Fibroblast of pulmonary artery (primary cell): ENCODE measurements at regions not wholly inside any gene's neighbourhood (a gene's known extent, or its start where the extent isn't known, plus 50 kb on each side); places are given as distances from the start of the nearest gene placed in this dataset.
"Not testable (repeated sequence)": the region's sequence is repeated elsewhere in the genome, so short reads cannot be mapped to it uniquely, and the experiment has no call there.

Experiments
- DNase-seq: peaks from one replicate; pipeline ENCODE4 v3.0.0-alpha.2; 2010; ENCODE audit warnings: low read depth
- H3K4me3 ChIP-seq: replicated peaks from 2 replicates; pipeline ENCODE4 v1.5.1; 2011; ENCODE audit warnings: low read depth, mild to moderate bottlenecking, control low read depth, low read length, moderate library complexity
- TF ChIP-seq, protein P1 (sequence below): IDR thresholded peaks from 2 replicates; pipeline ENCODE4 v1.5.1; 2011; ENCODE audit warnings: mild to moderate bottlenecking, control low read depth, low read length, inconsistent platforms; ENCODE audit errors: missing control alignments

DNA sequence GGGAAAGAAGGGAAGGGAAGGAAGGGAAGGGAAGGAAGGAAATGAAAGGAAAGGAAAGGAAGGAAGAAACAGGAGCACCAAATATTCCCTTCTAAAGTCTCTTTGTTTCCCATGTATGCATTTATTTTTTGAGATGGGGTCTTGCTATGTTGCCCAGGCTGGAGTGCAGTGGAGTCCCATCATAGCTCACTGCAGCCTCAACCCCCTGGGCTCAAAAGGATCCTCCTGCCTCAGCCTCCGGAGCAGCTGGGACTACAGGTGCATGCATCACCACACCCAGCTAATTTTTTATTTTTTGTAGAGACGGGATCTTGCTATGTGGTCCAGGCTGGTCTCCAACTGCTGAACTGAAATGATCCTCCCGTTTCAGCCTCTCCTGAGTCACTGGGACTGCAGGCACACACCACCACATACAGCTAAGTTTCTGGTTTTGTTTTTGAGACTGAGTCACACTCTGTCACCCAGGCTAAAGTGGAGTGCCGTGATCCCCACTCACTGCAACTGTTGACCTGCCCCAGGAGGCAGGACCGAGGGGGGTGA is 102.8 kb downstream of the CRLF2 start:
- no peak for DNase-seq
- TF ChIP-seq, protein P1, sequence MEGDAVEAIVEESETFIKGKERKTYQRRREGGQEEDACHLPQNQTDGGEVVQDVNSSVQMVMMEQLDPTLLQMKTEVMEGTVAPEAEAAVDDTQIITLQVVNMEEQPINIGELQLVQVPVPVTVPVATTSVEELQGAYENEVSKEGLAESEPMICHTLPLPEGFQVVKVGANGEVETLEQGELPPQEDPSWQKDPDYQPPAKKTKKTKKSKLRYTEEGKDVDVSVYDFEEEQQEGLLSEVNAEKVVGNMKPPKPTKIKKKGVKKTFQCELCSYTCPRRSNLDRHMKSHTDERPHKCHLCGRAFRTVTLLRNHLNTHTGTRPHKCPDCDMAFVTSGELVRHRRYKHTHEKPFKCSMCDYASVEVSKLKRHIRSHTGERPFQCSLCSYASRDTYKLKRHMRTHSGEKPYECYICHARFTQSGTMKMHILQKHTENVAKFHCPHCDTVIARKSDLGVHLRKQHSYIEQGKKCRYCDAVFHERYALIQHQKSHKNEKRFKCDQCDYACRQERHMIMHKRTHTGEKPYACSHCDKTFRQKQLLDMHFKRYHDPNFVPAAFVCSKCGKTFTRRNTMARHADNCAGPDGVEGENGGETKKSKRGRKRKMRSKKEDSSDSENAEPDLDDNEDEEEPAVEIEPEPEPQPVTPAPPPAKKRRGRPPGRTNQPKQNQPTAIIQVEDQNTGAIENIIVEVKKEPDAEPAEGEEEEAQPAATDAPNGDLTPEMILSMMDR, result no peak
- H3K4me3 ChIP-seq, result no peak overlapping the region

GRCh38 chrX:1108501-1109445 is 103.7 kb downstream of the CRLF2 start:
- DNase-seq, result no peak
- TF ChIP-seq, protein P1, result no peak
- H3K4me3 ChIP-seq, result no peak overlapping the region

DNA sequence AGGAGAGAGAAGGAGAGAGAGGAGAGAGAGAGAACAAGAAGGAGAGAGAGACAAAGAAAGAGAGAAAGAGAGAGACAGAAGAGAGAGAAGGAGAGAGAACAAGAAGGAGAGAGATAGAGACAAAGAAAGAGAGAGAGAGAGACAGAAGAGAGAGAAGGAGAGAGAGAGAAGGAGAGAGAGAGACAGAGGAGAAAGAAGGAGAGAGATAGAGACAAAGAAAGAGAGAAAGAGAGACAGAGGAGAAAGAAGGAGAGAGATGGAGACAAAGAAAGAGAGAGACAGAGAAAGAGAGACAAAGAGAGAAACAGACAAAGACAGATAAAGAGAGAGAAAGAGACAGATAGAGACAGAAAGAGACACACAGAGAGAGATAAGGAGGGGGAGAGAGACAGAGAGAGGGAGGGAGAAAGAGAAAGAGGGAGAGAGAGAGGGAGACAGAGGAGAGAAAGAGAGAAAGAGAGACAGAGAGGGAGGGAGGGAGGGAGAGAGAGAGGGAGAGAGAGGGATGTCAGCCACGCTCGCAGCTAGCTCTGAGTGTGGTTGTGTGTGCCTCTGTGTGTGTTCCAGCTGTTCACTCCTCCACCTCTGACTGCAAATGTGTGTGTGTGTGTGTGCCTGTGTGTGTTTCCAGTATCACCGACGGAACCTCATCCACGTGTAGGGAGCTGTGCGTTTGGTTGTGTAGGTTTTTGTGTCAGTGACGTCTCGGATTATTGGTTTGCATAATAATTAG is 105.8 kb downstream of the CRLF2 start:
- H3K4me3 ChIP-seq, result no peak overlapping the region
- DNase-seq, result no peak
- TF ChIP-seq, protein P1, result no peak

DNA sequence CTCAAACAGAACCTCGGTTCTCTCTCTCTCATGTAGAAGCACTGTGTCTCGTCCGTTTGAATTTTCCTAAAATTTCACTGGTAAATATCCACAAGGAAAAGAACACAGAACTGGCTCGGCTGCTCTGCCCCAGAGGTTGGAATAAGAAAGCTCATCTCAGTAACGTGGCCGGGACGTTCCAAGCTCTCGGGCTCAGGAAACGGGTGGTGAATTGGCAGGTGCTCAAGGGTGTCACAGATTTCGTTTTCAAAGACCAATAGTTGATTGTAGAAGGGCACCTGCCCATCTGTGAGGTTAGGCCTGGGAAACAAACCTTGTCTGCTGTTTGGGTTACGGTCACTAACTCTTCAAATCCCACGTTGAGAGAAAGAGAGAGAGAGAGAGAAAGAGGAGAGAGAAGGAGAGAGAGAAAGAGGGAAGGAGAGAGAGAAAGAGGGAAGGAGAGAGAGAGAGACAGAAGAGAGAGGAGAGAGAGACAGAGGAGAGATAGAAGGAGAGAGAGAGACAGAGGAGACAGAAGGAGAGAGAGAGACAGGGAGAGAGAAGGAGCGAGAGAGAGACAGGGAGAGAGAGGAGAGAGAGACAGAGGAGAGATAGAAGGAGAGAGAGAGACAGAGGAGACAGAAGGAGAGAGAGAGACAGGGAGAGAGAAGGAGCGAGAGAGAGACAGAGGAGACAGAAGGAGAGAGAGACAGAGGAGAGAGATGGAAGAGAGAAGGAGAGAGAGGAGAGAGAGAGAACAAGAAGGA is 106.6 kb downstream of the CRLF2 start:
- DNase-seq, result no peak
- TF ChIP-seq, protein P1, result no peak
- no peak overlapping the region for H3K4me3 ChIP-seq

- not testable (repeated sequence) for DNase-seq, H3K4me3 ChIP-seq
Observed at GRCh38 chrX:1105031-1105430, 107.4 kb downstream of the CRLF2 start.

DNA sequence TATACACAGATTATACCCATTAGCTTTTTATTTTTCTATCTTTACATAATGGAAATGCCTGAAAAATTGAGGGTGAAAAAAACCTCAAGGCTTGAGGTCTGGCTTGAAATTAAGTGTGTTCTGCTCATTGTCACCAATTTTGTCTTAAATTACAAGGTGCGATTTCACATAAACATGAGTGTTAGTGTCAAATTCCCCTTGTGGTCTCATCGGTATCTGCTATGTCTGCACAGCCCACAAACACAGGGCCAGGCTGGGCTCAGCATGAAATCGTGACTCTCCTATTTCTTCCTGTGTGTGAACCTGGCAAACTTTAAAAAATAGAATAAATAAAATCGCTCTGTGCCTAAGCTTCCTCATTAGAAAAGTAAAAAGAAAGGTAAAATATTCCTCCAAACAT is 109.1 kb downstream of the CRLF2 start:
- H3K4me3 ChIP-seq, result no peak overlapping the region
- no peak for DNase-seq
- TF ChIP-seq, protein P1, result no peak
